SKM-1 (cell line): ENCODE measurements at regions not wholly inside any gene's neighbourhood (a gene's known extent, or its start where the extent isn't known, plus 50 kb on each side); places are given as distances from the start of the nearest gene placed in this dataset.

Experiments used
- DNase-seq: peaks from one replicate; lab custom pipeline; 2025; ENCODE audit not compliant: unreplicated experiment; lab: John Stamatoyannopoulos, UW

- no peak for DNase-seq
These were observed 185.9 kb downstream of the SMIM20 start for GRCh38 chr4:26099967-26100366.

- DNase-seq, result no peak
These were observed 187.0 kb downstream of the SMIM20 start for GRCh38 chr4:26101011-26101410.

GRCh38 chr4:26104056-26104685 is 190.2 kb downstream of the SMIM20 start:
- no peak for DNase-seq

- no peak for DNase-seq
These were observed 191.3 kb downstream of the SMIM20 start for GRCh38 chr4:26105337-26105736.

- no peak for DNase-seq
These were observed 192.0 kb downstream of the SMIM20 start for GRCh38 chr4:26105815-26106699.

- no peak for DNase-seq
These were observed 192.8 kb downstream of the SMIM20 start for GRCh38 chr4:26106776-26107175.

GRCh38 chr4:26108054-26108453 is 194.0 kb downstream of the SMIM20 start:
- no peak for DNase-seq

- no peak for DNase-seq
These were observed 196.5 kb downstream of the SMIM20 start for GRCh38 chr4:26110493-26110892.

GRCh38 chr4:26113339-26113940 is 199.4 kb downstream of the SMIM20 start:
- no peak for DNase-seq

- DNase-seq, result no peak
These were observed 202.0 kb downstream of the SMIM20 start for GRCh38 chr4:26116057-26116456.

GRCh38 chr4:26120098-26120825 is 200.6 kb upstream of the RBPJ start:
- DNase-seq, result no peak

GRCh38 chr4:26122690-26123089 is 198.1 kb upstream of the RBPJ start:
- no peak for DNase-seq

- DNase-seq, result no peak
These were observed 196.0 kb upstream of the RBPJ start for GRCh38 chr4:26124753-26125321.

GRCh38 chr4:26126143-26126718 is 194.6 kb upstream of the RBPJ start:
- no peak for DNase-seq

GRCh38 chr4:26126994-26127393 is 193.8 kb upstream of the RBPJ start:
- DNase-seq, result no peak

- DNase-seq, result no peak
These were observed 192.9 kb upstream of the RBPJ start for GRCh38 chr4:26127851-26128337.

- DNase-seq, result no peak
These were observed 190.6 kb upstream of the RBPJ start for GRCh38 chr4:26130173-26130572.

- no peak for DNase-seq
These were observed 189.9 kb upstream of the RBPJ start for GRCh38 chr4:26130841-26131432.

GRCh38 chr4:26131711-26132110 is 189.1 kb upstream of the RBPJ start:
- no peak for DNase-seq

GRCh38 chr4:26132858-26133257 is 188.0 kb upstream of the RBPJ start:
- DNase-seq, result no peak
